ENCODE measurements at regions not wholly inside any gene's neighbourhood (a gene's known extent, or its start where the extent isn't known, plus 50 kb on each side); places are given as distances from the start of the nearest gene placed in this dataset.

- TF ChIP-seq POLR2AphosphoS5 (IDR thresholded peaks at IDR 0.05) (no peak), EP300 (IDR thresholded peaks at IDR 0.05) (no peak), POLR2A (IDR thresholded peaks at IDR 0.05) (no peak)
- TF ChIP-seq, protein P1, sequence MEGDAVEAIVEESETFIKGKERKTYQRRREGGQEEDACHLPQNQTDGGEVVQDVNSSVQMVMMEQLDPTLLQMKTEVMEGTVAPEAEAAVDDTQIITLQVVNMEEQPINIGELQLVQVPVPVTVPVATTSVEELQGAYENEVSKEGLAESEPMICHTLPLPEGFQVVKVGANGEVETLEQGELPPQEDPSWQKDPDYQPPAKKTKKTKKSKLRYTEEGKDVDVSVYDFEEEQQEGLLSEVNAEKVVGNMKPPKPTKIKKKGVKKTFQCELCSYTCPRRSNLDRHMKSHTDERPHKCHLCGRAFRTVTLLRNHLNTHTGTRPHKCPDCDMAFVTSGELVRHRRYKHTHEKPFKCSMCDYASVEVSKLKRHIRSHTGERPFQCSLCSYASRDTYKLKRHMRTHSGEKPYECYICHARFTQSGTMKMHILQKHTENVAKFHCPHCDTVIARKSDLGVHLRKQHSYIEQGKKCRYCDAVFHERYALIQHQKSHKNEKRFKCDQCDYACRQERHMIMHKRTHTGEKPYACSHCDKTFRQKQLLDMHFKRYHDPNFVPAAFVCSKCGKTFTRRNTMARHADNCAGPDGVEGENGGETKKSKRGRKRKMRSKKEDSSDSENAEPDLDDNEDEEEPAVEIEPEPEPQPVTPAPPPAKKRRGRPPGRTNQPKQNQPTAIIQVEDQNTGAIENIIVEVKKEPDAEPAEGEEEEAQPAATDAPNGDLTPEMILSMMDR (IDR thresholded peaks at IDR 0.05) = no peak
- DNase-seq = peak; percentile 19
- intact Hi-C loops (cut with DNase I) = no loop called here
- Histone ChIP-seq H3K27ac (no peak overlapping the region), H3K4me1 (no peaks in the 10 kb centered on the region), H3K27me3 (no peaks in the 10 kb centered on the region), H3K9me3 (no peaks in the 10 kb centered on the region), H3K4me3 (no peak overlapping the region), H3K36me3 (no peaks in the 10 kb centered on the region)
- 92 to 96% methylated on average over 5 of the region's 5 CpGs for WGBS, 2 donors
Measured at GRCh38 chr1:47647327-47647845, 209.5 kb downstream of the FOXD2 start.

DNA sequence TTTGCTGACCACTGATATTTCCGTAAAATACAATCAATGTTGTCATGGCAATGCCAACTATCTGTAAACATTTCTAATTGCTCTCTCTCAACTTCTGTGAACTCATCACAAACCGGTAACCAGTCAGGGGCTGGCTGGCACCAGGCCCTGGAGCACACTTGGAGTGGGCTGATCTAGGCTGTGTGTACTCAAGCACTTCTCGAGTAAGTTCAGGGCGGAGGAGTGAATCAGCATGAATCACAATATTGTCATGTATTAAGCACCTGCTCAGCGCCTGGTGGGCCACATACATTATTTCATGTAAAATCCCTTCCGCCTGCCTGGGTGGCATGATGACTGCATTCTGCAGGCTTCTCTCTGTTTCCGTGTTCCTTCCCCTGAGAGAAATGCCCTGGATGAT is 212.4 kb downstream of the FOXD2 start:
- no peaks in the 10 kb centered on the region for H3K4me1 ChIP-seq
- WGBS, 2 donors = 26 to 68% methylated on average over 7 of the region's 7 CpGs

GRCh38 chr1:47650611-47651010 is 212.8 kb downstream of the FOXD2 start:
- Histone ChIP-seq H3K27ac (no peak overlapping the region), H3K27me3 (no peaks in the 10 kb centered on the region), H3K9me3 (no peaks in the 10 kb centered on the region), H3K4me3 (no peak overlapping the region), H3K36me3 (no peaks in the 10 kb centered on the region), H3K4me1 (no peaks in the 10 kb centered on the region)
- TF ChIP-seq, protein P1 (IDR thresholded peaks at IDR 0.05) = no peak
- TF ChIP-seq EP300 (IDR thresholded peaks at IDR 0.05) (no peak), POLR2AphosphoS5 (IDR thresholded peaks at IDR 0.05) (no peak), POLR2A (IDR thresholded peaks at IDR 0.05) (no peak)
- 65 to 77% methylated on average over 1 of the region's 1 CpG for WGBS, 2 donors
- intact Hi-C loops (cut with DNase I) = no loop called here
- DNase-seq = peak; percentile 21

More for the DNA sequence above, 212.4 kb downstream of the FOXD2 start:
- DNase-seq = peak; percentile 27
- intact Hi-C loops (cut with DNase I) = no loop called here
- no peak overlapping the region for H3K4me3 ChIP-seq
- TF ChIP-seq POLR2AphosphoS5 (IDR thresholded peaks at IDR 0.05) = no peak
- no peak for TF ChIP-seq EP300 (IDR thresholded peaks at IDR 0.05)
- TF ChIP-seq, protein P1 (IDR thresholded peaks at IDR 0.05) = no peak
- TF ChIP-seq POLR2A (IDR thresholded peaks at IDR 0.05) = no peak
- no peaks in the 10 kb centered on the region for H3K9me3 ChIP-seq
- no peaks in the 10 kb centered on the region for H3K36me3 ChIP-seq
- H3K27ac ChIP-seq = no peak overlapping the region
- no peaks in the 10 kb centered on the region for H3K27me3 ChIP-seq

GRCh38 chr1:47651311-47652089 is 213.7 kb downstream of the FOXD2 start:
- H3K27ac ChIP-seq = no peak overlapping the region
- no peaks in the 10 kb centered on the region for H3K36me3 ChIP-seq
- no peak for TF ChIP-seq POLR2A (IDR thresholded peaks at IDR 0.05)
- TF ChIP-seq POLR2AphosphoS5 (IDR thresholded peaks at IDR 0.05) = no peak
- TF ChIP-seq, protein P1 (IDR thresholded peaks at IDR 0.05) = no peak
- TF ChIP-seq EP300 (IDR thresholded peaks at IDR 0.05) = no peak
- no peaks in the 10 kb centered on the region for H3K27me3 ChIP-seq
- intact Hi-C loops (cut with DNase I) = no loop called here
- H3K4me1 ChIP-seq = no peaks in the 10 kb centered on the region
- DNase-seq = peak; percentile 42
- no peaks in the 10 kb centered on the region for H3K9me3 ChIP-seq
- H3K4me3 ChIP-seq = no peak overlapping the region
- 32 to 62% methylated on average over 9 of the region's 9 CpGs for WGBS, 2 donors

All from sigmoid colon (tissue), 6 donors.